ENCODE measurements at regions not wholly inside any gene's neighbourhood (a gene's known extent, or its start where the extent isn't known, plus 50 kb on each side); places are given as distances from the start of the nearest gene placed in this dataset.
"Not testable (repeated sequence)": the region's sequence is repeated elsewhere in the genome, so short reads cannot be mapped to it uniquely, and the experiment has no call there.

DNA sequence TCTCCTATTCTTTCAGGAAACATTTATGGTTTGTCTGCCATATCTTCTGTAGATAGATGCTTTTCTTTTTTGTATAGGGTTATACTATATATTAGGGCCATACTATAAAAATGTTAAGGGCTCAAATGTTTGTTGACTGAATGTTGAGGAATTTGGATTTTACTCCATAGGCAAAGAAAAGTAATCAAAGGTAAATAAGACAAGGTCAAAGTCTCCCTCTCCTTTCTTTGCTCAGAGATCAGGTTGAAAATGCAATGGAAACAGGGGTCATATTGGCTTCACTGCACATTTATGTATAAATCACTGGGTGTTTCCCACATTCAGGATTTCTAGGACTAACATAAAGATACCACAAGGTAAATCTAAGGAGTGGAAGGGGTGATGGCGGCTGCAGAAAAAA, 291.4 kb upstream of the FZD8 start:
- DNase-seq (ENCODE audit: low spot score), result no peak

DNA sequence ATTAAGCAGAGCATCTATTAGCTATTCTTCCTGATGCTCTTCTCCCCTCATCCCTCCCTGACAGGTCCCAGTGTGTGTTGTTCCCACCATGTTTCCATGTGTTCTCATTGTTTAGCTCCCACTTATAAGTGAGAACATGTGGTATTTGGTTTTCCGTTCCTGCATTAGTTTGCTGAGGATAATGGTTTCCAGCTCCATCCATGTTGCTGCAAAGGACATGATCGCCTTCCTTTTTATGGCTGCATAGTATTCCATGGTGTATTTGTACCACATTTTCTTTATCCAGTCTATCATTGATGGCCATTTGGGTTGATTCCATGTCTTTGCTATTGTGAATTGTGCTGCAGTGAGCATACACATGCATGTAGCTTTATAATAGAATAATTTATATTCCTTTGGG, 287.9 kb upstream of the FZD8 start:
- DNase-seq (ENCODE audit: low spot score), result not testable (repeated sequence)

DNA sequence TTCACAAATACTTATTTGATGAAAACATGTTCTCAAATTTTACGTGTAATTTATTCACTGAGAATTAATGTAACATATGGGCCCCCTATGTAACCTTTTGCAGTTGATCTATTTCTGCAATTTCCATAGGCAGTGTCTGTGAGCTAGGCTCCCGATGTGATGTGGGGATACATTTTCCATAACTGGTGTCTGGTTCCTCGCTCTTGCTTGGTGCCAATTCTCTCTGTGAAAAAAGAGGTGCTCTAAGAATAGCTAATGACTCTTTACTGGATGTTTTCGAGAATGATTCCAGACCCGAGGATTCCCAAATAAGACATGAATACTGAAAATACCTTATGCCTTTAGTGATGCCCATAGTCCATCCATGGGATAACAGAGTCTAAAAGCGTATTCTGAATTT, 286.7 kb upstream of the FZD8 start:
- DNase-seq (ENCODE audit: low spot score), result no peak

DNA sequence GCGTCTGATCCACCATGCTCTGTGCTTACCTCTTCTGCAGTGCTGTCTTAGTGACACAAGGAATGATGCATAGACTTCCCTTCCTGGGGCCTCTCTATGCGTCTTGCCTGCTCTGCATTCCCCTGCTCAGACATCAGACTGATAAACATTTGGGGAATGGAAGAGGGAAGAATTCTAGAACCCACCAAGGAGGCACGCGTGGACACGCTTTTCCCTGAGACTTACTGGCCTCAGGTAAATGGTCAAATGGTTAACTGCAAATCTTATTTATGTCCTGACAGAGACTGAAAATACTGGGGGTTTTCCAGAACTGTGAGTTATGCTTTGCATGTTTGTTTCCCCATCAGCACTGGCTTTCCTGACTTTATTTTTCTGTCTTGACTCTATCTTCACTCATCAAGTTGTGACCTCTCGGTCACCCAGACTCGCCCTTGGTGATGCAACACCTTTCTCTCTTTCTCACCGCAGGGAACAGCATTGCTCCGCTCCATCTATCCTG, 285.9 kb upstream of the FZD8 start:
- no peak for DNase-seq (ENCODE audit: low spot score)

DNA sequence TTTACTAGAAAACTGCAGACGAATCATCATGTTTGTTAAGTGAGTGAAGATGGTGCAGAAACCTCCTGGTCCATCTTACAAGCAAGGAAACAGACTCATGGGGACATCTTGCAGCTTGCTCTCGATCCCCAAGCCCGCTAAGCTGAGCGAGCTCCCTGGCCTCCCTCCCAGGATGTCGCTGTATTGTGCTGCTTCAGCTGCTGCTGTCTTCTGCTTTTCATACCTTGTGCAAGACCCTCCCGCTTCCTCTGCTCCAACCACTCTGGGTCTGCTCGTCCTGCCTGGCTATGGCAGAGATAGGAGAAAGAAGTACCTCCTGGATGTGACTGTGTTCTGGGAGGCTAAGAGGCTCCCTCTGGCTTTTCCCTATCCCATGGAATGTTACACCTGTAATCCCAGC, 285.2 kb upstream of the FZD8 start:
- no peak for DNase-seq (ENCODE audit: low spot score)

DNA sequence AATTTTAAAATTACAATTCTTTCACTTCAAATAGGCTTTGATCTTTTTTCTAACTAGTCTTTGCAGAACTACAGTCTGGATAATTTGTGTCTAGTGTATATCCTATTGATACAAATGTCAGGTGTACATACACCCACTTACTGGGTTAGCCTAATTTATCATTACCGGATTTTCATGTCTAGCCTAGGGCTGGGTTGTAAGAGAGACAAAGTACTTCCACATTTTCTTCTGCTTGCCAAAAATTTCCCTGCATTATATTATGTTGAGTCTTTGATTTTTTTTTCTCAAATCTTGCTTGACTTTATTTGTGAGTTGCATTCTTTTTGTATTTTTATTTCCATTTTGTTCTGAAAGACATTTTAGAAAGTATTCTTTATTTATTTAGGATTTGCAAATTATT, 284.8 kb upstream of the FZD8 start:
- no peak for DNase-seq (ENCODE audit: low spot score)

DNA sequence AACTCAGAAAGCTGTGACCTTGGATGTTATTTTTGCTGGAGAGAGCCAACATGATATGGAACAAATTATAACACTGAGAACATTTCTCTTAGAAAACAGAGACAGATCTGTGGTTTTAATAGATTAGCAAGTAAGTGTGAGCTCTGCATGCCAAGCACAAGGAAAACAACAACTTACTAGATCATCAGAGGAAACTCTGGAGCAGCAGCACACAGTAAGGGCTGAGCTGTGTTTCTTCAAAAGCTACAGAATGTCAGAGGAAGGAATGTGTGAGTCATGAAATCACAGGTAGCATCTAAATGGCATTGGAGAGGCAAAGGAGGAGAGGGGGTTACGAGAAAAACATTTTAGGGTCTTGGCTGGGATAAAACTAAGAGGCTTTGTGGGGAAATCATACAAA, 283.4 kb upstream of the FZD8 start:
- no peak for DNase-seq (ENCODE audit: low spot score)

DNA sequence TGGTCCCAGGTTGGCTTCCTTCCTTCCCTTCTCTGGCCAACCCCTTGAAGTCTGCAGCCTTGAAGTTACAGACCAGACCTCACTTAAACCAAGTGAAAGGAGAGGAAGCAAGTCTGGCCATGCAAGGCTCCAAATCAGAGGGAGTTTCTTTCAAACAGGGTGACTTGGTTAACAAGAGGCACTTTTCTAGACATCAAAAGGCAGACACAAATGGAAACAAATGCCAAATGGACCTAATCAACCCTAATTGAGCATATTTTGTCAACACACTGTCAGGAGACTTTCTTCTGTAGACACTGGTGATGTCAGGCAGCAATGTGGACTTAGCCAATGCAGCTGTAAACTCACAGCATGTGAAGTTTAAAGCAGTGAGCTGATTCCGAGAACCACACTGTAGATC, 282.7 kb upstream of the FZD8 start:
- no peak for DNase-seq (ENCODE audit: low spot score)

DNA sequence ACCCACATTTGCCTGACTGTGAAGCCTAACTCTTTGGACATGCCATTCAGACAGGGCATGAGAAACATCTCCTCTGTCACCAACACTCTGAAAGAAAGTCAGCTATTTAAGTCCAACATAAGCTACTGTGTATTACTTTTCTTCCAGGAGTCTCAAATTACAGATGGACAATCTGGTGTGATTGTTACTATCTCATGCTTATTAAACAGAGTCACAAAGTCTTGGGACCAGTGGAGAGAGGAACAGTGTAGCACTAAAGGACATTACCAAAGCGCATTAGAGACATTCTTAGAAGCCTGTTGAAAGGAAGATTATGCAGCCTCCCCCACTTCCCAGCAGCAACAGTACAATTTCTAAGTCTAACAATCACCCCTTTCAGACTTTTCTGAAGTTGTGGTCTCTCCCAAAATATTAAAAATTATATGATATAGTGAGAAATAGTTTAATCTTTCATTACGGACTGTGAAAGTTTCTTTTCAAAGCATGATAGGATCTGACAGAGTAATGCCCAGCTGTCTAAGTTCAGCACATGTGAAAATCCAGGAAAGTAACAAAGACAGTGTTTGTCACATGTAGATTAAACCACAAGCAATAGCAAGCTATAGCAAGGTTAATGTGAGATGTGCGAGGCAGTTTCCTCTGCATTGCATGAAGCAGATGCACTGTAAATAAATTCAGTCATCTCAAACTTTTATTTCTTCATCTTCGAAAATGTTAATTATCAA, 280.9 kb upstream of the FZD8 start:
- no peak for DNase-seq (ENCODE audit: low spot score)

DNA sequence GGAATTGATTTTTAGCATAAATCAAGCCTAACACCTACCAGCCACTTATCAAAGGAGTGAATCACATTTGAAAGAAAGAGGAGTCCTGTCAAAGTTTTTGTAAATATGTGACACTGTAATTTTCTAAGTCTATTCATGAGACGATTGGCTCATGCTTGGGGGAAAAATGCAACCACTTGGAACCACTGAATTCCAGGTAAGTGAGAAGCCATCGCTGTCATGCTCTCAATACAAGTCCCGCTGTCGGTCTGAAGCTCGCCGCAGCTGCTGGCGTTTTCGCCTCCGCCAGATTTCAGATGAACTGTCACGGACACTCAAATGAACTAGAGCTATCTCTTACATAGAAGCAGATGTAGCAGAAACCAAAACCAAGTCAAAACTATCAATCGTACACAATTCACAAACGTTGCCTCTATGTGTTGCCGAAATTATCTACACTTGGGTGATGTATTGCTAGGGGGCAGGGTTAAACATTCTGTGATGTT, 279.8 kb upstream of the FZD8 start:
- DNase-seq (ENCODE audit: low spot score), result no peak

DNA sequence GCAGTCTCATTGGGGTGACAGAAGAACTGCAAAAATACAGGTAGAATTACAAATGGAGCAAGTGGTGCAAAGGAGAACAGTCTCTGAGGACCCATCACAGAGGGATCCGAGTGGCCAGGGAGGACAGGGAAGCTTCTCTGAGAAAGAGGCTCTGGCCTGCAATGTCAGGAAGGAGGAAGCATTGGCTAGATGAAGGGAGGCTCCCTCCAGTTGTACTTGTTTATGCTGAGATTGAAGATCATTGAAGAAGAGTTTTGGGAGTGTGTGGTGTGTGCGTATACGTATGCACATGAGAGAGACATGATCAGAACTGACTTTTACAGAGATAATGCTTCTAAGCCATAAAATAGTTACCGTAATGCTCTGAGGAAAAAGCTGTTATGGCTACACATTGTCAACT, 274.7 kb upstream of the FZD8 start:
- DNase-seq (ENCODE audit: low spot score), result no peak

DNA sequence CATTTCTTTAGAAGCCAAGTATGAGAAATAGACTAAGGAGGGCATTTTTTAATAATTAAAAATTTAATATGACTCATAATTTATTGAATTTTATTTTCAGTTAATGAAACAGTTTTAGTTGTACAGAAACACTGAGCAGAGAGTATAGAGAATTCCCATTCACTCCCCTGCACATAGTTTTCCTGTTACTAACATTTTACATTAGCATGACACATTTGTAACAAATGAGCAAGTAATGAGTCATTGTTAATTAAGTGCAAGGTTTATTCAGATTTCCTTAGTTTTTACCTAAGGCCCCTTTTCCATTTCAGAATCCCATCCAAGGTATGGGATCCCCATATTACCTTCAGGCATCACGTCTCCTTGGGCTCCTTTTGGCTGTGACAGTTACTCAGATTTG, 271.5 kb upstream of the FZD8 start:
- DNase-seq (ENCODE audit: low spot score), result no peak

DNA sequence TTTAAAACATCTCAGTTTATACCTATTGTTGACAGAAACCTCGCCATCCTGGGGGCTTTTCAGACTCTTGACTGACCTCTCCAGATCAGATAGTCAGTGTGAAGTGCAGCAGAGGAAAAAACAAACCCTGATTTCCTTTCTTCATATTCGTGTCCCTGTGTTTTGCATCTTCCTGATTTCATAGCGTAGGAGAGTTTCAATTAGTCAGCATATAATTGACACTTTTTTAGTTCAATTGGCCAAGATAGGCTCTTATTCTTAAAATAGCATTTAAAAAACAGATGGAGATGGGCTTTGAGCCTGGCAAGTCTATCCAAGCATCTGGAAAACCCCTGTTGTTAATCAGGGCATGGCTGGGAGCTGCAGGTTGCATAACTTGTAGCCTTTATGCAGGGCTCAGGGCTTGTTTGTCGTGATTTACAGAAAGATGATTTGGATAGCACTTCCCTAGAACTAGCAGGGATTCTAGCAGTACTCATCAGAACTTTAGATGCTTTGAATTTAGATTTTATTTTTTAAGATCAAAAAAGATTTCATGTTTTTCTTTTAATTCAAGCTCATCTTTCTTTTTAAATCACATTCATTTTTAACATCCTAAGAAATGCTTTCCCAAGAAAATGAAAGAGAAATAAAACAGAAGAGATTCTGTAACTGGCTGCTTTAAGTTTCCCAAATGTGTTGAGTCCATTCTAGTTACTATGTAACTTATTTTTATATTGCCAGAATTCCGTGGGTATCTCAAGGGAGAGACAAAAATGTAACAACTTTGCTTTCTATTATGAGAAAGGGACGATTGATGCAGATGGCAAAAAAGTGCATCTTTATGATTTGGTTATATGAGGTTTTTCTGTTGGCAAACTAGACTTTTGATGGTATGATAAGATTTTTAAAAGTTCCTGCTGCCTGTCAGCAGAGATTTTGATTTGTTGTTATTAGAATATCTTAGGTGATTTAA, 270.8 kb upstream of the FZD8 start:
- DNase-seq (ENCODE audit: low spot score), result no peak

DNA sequence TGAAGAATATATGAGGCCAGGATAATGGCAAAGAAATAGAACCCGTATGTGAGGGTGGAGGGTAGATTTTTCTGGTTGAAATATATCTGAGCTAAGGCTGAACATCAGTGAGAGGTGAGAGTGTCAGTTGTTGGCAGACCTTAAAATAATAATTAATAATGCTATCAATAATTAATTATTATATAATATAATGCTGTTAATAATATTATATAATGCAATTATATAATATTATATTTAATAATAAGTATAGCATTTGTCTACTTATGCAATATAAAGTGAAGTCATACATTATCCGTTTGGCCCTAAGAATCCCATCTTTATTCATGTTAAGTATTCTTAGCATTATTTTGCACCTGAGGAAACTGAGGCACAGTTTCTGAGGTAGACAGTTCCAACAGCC, 269.9 kb upstream of the FZD8 start:
- no peak for DNase-seq (ENCODE audit: low spot score)

DNA sequence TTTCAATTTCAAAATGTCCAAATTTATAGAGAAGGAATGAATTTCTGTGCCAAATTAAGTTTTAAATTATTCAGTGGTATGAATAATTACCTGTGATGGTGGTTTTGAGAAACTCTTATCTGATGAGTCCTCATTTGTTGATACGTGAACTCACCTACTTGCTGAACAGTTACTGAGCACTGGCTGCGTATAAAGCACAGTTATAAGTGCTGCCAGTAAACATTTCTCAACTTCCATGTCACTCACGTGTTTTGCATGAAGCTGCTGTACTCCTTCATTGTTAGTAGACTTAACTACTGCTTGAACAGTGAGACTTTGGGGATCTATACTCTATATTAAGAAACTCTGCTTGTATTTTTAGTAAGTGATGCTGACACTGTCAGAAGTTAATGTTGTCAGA, 269.1 kb upstream of the FZD8 start:
- DNase-seq (ENCODE audit: low spot score), result no peak

DNA sequence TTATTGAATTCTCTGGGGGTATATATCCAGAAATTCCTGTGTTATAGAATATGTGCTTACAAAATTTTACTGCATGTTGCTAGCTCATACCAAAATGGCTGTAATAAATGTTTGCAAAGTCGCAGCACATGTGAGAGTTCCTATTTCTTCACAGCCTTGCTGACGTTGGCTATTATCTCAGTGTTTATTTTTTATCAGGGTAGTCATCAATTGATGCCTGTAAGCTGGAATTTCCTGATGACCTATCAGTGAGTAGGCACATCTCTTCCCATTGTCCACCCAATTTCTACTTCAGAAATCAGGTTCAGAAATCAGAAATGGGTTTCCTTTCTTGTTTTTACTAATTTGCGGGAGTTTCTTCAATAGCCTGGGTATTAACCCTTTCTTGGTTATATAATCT, 268.1 kb upstream of the FZD8 start:
- no peak for DNase-seq (ENCODE audit: low spot score)

DNA sequence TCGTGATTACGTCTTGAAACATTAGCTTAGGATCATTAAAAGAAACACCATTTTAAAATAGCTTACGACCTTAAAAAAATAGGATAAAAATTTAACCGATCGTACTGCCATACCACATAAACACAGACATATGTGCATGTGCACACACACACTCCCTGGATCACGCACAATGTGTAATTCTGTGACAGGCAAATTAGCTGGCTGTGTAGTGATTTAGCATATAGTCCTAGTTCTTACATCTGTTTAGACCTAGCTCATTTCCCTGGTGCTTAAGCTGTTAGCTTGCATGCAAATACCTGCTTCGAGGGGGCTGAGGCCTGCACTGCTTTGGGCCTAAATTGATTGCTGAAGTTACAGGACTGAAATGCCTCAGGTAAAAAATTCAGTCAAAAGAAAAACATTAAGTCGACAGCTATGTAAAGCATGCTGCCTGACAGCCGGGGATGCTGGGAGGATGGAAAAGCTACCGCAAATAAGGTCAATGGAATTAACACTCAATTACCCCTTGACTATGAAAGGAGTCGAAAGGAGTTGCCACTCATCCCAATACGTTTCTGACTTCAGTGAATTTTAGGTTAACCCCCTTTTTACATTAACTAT, 267.1 kb upstream of the FZD8 start:
- DNase-seq (ENCODE audit: low spot score), result no peak

DNA sequence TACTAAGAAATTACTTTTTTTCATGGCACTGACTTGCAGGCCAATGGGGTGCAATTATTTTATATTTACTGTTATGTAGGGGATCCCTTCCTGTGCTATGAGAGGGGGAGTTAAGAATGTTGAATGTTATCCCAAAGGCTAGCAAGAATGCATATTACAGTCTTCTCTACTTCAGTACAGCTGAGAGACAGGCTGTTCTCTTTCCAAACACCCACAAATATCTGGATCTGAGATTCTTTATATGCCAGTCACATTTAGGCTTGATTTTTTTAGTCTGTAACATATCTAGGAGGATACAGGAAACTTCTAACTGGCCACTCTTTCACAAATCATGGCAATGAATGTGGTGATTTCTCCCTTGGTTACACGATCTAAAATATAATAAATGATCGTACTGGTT, 266.4 kb upstream of the FZD8 start:
- no peak for DNase-seq (ENCODE audit: low spot score)

DNA sequence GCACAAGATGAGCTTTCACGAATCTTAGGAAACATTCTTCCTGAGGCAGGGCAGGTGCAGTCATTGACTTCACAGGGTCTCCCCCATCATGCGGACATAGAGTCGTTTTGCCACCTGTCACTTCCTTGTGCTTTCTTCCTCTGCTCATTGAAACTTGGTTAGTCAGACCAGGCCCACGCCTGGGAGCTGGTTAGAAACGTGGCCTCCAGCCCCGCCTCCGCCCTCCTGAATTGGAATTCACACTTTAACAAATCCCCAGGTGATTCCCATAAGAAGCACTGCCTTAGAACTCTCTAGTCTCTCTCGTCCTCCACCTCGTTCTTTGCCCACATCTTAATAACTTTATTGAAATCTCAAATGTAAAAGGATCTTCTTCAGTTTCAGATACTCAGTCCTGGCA, 265.5 kb upstream of the FZD8 start:
- DNase-seq (ENCODE audit: low spot score), result no peak

DNA sequence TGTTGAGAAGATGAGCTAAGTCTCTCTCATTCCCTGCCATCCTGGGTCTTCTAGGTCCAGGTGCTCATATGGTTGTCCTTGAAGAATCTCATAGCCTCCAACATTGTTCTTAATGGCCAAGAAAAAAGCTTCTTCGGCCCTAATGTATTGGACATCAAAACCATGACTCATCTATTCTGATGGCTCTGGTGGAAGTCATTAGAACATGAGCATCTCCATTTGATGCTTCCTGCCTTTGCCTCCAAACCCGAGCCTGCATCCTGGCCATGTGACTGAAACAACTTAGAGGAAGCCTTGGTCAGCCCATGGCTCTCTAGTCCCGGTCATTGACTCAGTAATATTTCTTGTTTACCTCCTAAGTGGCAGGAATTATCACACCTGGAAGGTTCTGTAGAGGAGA, 264.1 kb upstream of the FZD8 start:
- DNase-seq (ENCODE audit: low spot score), result no peak

DNA sequence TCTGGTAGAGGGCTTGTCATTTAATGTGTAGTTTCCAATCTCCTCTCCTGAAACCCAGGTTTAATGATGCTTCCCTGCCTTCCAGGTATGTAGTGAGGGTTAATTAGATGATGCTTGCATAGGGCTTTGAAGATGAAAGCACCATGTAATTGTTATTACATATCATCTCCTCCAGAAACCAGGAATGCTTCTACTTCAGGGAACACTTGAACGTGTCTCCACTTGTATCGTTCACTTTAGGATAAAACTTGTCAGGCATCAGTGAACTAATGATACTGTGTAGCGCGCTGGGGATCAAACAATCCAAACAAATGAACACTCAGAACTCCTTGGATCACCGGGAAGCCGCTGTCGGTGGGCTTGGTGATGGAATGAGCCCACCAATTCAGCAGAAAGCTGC, 260.9 kb upstream of the FZD8 start:
- DNase-seq (ENCODE audit: low spot score), result no peak

DNA sequence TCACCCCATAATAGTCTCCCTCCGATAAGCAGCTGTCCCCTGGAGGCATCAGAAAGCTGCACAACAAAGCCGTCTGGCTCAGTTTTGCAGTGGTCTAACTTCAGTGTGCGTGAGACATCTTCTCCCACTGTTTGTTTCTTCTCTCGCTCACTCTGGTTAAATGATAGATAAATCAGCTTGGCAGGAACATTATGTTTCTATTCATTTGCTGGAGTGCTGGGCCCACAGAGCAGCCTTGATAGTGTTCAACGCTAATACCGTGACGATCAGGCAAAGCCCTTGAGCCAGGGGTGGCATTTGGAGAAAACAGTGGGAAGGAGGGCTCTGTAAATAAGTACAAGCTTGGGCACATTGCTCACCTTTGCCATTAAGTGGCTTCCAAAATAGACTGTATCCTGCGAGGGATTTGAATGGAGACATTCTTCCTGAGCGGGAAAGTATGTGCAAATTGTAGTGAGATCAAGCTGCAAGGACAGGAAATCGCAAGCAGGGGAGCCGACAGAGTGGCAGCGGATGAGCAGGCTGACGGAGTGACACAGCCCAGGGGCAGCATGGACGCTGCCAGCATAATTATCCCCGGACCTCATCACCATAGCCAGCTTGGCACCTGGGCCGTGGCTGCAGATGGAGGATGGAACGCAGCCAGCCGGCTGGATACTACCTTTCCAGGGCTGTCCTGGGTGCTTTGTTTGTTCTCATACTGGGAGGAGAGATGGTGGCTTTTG, 256.8 kb upstream of the FZD8 start:
- DNase-seq (ENCODE audit: low spot score), result no peak

Data from hematopoietic multipotent progenitor cell treated with erythropoietin and hydrocortisone succinate and interleukin-3 and kit ligand, for 15 days (in vitro differentiated cells).